GM21786 (cell line): ENCODE measurements at regions not wholly inside any gene's neighbourhood (a gene's known extent, or its start where the extent isn't known, plus 50 kb on each side); places are given as distances from the start of the nearest gene placed in this dataset.

Source experiments
- ATAC-seq: cut with Tn5 transposase; IDR thresholded peaks from one replicate; pipeline ENCODE4 v1.9.1; 2021; ENCODE audit not compliant: unreplicated experiment

DNA sequence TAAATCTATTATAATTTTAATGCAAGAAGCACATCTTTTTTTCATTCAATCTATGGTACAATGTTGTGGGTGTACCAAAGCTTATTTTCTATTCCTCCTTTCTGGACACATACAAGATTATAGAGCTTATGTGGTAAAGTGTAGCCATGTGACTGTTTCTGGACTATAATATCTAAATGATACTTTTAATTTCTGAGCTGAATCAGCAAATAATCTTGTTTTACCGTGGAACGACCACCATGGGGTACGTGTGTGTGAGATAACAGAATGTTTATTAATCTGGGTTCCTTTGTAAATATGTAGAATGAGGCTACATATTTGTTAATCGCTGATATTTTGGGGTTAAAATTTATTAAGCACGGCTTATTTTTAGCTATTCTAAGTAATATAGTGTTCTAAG is 111.5 kb upstream of the EYS start:
- no peak for ATAC-seq

DNA sequence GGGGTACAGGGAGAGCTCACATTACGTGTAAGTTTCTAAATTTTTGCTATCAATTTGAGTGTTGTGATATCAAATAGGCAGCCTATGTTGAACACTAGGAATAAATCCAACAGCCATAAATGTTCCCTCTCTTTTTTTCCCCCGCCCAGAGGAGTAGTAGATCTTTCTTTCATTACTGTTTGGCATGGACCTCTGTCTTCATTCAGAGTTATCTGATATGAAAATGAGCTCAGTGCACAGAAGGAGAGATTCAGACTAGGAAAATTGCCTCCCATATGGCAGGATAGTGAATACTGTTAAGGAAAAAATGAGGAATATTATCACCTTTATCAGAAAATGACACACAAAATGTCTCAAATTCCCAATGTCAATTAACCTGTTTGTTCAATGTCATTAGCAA is 110.0 kb upstream of the EYS start:
- no peak for ATAC-seq

DNA sequence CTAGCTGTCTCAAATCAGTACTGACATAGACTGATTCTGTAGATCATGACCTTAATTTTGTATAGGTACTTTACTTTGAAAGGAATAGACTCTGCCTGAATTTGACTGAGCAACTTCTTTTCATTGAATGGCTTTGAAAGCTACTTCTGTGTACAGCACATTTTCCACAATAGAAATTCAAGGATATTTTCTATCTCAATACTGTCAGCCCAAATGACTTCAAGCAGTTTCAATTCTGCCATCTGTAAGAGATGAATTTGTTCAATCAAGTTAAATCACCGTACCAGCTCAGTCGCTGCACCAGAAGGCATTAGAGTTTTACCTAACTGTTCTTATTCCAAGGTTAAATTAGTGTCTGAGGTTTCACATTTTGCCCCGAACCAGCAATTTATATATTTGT is 107.0 kb upstream of the EYS start:
- no peak for ATAC-seq

DNA sequence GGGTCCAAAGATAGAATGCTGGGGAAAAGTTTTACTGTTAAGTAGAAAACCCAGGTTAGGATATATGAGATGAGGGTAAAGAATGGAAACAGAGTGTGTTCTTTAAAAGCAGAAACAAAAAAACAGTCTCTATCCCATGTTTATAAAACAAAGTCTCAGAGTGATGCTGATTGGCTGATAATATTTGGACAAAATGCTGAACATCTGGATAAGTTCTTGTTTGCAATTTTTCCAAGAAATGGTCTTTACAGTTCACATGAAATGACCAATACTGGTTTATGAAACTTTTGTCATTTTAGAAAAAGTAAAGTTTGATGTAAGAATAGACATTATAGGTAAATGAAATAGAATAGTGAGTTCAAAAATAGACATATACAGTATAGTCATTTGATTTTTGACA is 96.2 kb upstream of the EYS start:
- no peak for ATAC-seq

DNA sequence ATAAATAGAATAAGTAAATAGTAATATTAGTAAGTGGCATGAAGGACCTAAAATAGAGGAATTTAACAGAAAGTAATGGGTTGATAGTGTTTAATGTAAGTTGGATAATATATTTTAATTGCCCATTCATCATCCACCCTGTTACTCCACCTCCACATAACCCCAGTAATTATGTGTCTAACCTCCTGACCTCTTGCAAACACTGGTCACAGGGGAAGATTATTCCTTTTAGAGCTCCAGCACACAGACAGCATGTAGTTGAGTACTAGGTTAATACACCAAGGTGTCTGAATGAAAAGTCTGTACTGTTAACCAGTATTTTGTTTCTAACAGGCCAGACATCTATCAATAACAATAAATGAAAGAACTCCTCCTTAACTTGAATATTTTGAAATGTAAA is 92.4 kb upstream of the EYS start:
- no peak for ATAC-seq

DNA sequence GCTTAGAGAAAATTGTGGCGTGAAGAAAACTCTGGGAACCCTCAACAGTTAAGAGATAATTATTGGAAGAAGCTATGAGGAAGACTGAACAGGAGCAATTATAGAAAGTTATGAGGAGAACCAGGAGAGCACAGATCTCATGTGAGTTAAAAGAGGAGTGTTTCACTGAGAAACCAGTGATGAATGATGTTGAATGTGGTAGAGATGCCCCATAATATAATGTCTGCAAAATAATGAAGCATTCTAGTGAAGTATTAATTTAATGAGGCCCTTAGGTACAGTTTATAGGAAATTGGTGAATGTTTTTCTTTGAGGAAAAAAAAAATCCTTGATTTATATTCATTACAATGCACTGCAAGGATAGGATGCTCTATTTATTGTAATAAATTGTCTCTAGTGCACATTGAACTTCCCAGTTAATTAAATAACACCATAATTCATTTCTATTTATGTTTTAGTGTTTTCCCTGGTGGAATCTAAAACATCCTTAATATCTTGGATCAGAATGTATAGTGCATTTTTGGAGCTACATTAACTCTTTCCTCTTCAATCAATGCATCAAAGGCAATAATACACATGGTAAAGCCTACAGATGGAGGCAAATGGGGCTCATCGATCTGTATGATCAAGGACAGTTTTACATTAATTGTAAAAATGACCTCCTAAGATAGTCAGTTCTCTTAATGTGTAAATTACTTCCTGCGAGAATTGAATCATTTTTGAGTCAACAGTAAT is 91.4 kb upstream of the EYS start:
- ATAC-seq, result no peak

DNA sequence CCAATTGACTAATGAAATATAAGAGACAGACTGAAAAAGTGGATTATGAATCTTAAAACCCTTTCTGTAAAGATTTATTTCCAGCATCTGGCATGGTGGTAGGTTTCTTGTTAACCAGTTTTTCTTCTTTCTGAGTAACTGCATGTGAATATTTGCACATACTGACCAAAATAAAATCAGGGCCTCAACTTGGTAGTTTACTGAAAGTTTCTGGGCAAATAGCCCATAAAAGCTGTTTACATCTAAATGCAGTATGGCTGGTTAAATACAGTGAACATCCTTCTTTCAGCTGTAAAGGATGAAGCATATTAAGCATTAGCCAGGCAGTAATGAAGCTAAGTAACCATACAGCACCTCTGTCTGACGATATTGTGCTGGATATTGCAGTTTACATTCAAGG is 83.6 kb upstream of the EYS start:
- ATAC-seq, result no peak

DNA sequence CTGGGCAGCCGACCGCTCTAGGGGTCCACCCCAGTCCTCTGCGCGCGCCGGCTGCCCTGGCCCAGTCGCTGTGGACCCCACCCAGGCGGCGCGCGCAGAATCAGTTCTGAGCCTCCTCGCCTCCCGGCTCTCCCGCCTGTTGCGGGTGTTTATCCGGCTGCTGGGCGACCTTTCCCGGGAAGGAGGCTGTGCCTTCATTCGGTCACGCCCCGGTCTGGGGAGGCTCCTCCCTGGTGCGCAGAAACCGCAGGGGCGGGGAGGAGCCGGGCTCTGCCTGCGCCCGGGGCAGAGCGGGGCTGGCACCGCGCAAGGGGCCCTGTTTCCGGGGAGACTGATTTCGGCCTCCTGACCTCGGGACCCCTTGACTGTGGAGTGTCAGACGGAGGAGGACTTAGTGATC is 80.8 kb upstream of the EYS start:
- no peak for ATAC-seq

DNA sequence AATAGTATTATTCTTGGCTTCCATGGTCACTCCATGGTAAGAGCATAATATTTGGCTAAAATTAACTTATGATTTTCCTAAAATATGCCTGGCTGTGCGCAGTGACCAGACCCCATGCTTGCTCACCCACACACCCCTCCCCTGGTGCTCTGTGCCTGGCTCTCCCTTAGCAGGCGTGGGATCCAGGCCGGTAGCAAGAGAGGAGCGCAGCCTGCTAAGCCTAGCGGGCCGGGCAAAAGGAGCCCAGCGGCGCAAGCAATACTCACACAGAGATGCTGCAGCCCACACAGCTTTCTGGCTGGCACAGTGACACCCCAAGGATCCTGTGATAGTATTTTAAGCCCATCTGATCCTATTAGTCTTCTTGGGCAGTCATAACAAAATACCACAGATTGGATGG is 79.8 kb upstream of the EYS start:
- no peak for ATAC-seq

DNA sequence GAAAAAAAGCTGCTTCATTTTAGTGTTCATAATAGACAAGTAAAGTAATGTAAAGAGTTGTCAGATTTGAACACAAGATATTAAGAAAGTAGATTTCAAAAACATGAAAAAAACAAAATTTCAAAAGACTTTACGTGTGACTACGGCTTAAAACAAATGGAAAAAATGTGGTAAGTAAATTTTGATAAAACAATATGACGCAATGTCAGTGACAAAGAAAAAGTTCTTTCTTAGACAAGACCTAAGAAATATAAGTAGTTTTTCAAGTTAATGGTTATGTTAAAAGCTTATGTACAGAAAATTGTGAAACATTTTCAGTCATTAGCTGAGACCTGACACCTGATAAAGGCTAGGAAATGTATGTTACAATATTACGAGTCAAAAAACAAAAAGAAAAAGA is 73.7 kb upstream of the EYS start:
- ATAC-seq, result no peak

DNA sequence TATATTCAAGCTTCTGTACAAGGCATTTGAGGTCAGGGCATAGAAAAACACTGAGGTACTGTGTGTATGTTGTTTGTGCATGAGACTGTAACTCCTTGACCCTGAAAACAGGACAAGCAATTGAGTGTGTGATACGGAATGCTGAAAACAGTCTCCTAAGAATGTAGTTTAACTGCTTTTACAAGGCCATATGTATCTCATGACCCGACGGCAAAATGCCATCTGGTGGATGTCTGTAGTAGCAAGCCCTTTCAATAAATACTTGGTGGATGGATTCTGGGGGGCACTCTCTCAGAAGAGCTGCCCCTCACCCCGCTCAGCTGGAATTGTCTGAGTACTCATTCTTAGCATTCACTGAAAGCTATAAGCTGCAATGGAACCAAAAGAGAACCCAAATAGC is 69.3 kb upstream of the EYS start:
- no peak for ATAC-seq

DNA sequence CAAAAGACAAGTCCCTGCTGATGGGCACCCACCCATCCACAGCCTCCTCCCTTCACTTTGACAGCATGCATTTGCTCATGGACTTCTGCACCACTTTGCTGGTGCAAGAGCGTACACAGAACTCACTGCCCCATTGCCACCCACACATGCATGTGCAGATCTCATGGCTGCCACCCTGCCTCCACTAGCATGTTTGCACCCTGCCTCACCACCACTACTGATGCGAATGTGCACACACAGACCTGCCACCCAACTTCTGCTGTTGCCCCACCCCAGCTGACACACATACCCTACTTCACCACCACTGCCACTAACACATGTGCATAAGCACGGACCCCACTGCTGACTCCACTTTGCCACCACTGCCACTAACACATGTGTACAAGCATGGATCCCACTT is 64.9 kb upstream of the EYS start:
- ATAC-seq, result no peak

DNA sequence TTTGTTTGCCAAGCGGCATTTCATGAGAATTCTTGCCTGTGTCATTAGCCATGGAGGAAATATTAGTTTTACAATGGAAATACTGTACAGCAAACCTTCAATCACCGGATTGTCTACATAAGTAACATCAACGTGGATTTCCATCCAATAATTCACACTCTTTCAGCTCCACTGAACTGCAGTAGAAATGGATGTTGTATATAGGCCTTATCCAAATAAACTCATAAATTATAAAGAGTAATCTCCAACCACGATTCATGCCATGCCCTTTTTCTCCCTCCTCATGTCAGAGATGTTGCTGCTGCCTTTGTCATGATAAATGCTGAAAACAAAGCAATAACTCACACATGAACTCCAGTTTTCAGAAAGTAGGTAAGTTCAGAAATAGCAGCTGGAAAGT is 54.9 kb upstream of the EYS start:
- no peak for ATAC-seq

DNA sequence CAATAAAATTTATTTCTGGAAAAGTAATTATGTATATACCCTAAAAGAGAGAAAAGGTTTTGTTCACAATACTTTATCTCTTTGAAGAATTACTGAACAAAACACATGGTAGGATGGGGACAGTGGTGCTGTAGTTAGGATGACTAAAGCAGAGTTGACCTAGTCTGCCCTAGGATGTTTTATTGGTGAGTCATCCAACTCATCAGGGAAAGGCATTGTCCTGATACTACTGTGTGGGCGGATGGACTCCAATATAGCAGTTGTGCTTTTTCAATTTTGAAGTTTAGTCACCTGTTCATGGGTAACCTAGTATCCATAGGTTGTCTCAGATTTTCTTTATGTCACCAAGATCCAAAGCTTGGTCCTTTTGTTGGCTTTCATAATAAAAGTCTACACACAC is 53.3 kb upstream of the EYS start:
- no peak for ATAC-seq
